GM19468 (cell line): ENCODE measurements at regions not wholly inside any gene's neighbourhood (a gene's known extent, or its start where the extent isn't known, plus 50 kb on each side); places are given as distances from the start of the nearest gene placed in this dataset.

ENCODE experiments used
- ATAC-seq: cut with Tn5 transposase; IDR thresholded peaks from one replicate; pipeline ENCODE4 v1.9.1; 2021; ENCODE audit warnings: mild to moderate bottlenecking, moderate library complexity, moderate number of reproducible peaks; ENCODE audit not compliant: unreplicated experiment; ENCODE audit errors: extremely low read depth

- no peak for ATAC-seq
Observed at GRCh38 chr13:62593804-62594203, 1178.2 kb upstream of the PCDH20 start.

GRCh38 chr13:62583466-62583865 is 1167.8 kb upstream of the PCDH20 start:
- no peak for ATAC-seq

GRCh38 chr13:62578402-62578801 is 1162.8 kb upstream of the PCDH20 start:
- no peak for ATAC-seq

- no peak for ATAC-seq
Observed at GRCh38 chr13:62564770-62565169, 1149.1 kb upstream of the PCDH20 start.

GRCh38 chr13:62563251-62563650 is 1147.6 kb upstream of the PCDH20 start:
- no peak for ATAC-seq

- ATAC-seq = no peak
Observed at GRCh38 chr13:62556978-62557377, 1141.3 kb upstream of the PCDH20 start.

- ATAC-seq = no peak
Observed at GRCh38 chr13:62551588-62551987, 1135.9 kb upstream of the PCDH20 start.

GRCh38 chr13:62544928-62545327 is 1129.3 kb upstream of the PCDH20 start:
- ATAC-seq = no peak

- ATAC-seq = no peak
Observed at GRCh38 chr13:62537593-62537992, 1121.9 kb upstream of the PCDH20 start.

GRCh38 chr13:62525652-62526051 is 1110.0 kb upstream of the PCDH20 start:
- ATAC-seq = no peak

- ATAC-seq = no peak
Observed at GRCh38 chr13:62524498-62524897, 1108.8 kb upstream of the PCDH20 start.

GRCh38 chr13:62524061-62524460 is 1108.4 kb upstream of the PCDH20 start:
- peak; percentile 59 for ATAC-seq

GRCh38 chr13:62512194-62513141 is 1096.8 kb upstream of the PCDH20 start:
- peak; percentile 84 for ATAC-seq

GRCh38 chr13:62510906-62511655 is 1095.4 kb upstream of the PCDH20 start:
- no peak for ATAC-seq

- ATAC-seq = no peak
Observed at GRCh38 chr13:62502588-62502987, 1086.9 kb upstream of the PCDH20 start.

- ATAC-seq = no peak
Observed at GRCh38 chr13:62489731-62490130, 1074.1 kb upstream of the PCDH20 start.

- no peak for ATAC-seq
Observed at GRCh38 chr13:62483774-62484173, 1068.1 kb upstream of the PCDH20 start.

GRCh38 chr13:62482351-62482750 is 1066.7 kb upstream of the PCDH20 start:
- no peak for ATAC-seq

- ATAC-seq = no peak
Observed at GRCh38 chr13:62473944-62474237, 1058.2 kb upstream of the PCDH20 start.

GRCh38 chr13:62473190-62473943 is 1057.7 kb upstream of the PCDH20 start:
- no peak for ATAC-seq

- no peak for ATAC-seq
Observed at GRCh38 chr13:62453761-62454160, 1038.1 kb upstream of the PCDH20 start.
